B cell (primary cell): ENCODE measurements at regions not wholly inside any gene's neighbourhood (a gene's known extent, or its start where the extent isn't known, plus 50 kb on each side); places are given as distances from the start of the nearest gene placed in this dataset.

Source experiments
- ATAC-seq: fragments of 200-7000 bp; cut with Tn5 transposase; one replicate; pipeline ENCODE4 v1.10.0; 2021; ENCODE audit warnings: low read depth, mild to moderate bottlenecking, moderate number of reproducible peaks, moderate library complexity
- CTCF ChIA-PET: fragments of 350-600 bp; sonication (Branson Sonifier 250); formaldehyde crosslinking; loops from one replicate; lab custom pipeline; 2021; ENCODE audit warnings: antibody characterized with exemption, inconsistent platforms; lab: Charles Lee
- POLR2A ChIA-PET: fragments of 350-600 bp; sonication (Branson Sonifier 250); formaldehyde crosslinking; loops from one replicate; lab custom pipeline; 2021; ENCODE audit warnings: antibody characterized with exemption; lab: Charles Lee
- DNase-seq: peaks from one replicate; pipeline ENCODE4 v3.0.0; 2013
- H2AFZ ChIP-seq: 2 replicates; pipeline ENCODE4 v1.6.1; 2012; ENCODE audit warnings: mild to moderate bottlenecking, low read depth, low read length; ENCODE audit not compliant: insufficient read depth, poor library complexity, severe bottlenecking
- H3K27ac ChIP-seq, 2 donors: 1 replicate in 1 of 2; 2 replicates in 1 of 2; pipeline ENCODE4 v1.5.1; 2012 to 2013; ENCODE audit warnings: low read length in 2 of 2, mild to moderate bottlenecking in 2 of 2, moderate library complexity in 1 of 2
- H3K27me3 ChIP-seq, 4 experiments: fragments of 200-600 bp in 1 of 4; sonication (generic) in 1 of 4; replicated peaks in 1 of 4; 1 replicate in 2 of 4; 2 replicates in 2 of 4; pipeline versions ENCODE4 v1.6.1 to v1.7.0; 2013 to 2016; ENCODE audit warnings: low read length in 3 of 4, mild to moderate bottlenecking in 2 of 4, mixed read lengths in 1 of 4, moderate library complexity in 1 of 4; ENCODE audit not compliant: insufficient read depth in 4 of 4, control insufficient read depth in 3 of 4; ENCODE audit errors: control extremely low read depth in 1 of 4
- H3K36me3 ChIP-seq, 2 experiments: replicated peaks in 1 of 2; 1 replicate in 1 of 2; 2 replicates in 1 of 2; pipeline versions ENCODE4 v1.6.1 to v1.7.1; 2013; ENCODE audit warnings: low read length in 1 of 2; ENCODE audit not compliant: insufficient read depth in 2 of 2, control insufficient read depth in 1 of 2; ENCODE audit errors: control extremely low read depth in 1 of 2, extremely low read depth in 1 of 2
- H3K4me1 ChIP-seq, 2 donors: fragments of 200-600 bp in 1 of 2; sonication (generic) in 1 of 2; 1 replicate in 1 of 2; 2 replicates in 1 of 2; pipeline versions ENCODE4 v1.5.1 to v1.6.1; 2013 to 2017; ENCODE audit warnings: low read length in 2 of 2; ENCODE audit not compliant: control insufficient read depth in 2 of 2, insufficient read depth in 2 of 2
- H3K4me2 ChIP-seq: replicated peaks from 2 replicates; pipeline ENCODE3; 2012; ENCODE audit warnings: mild to moderate bottlenecking, low read depth, low read length; ENCODE audit not compliant: poor library complexity, severe bottlenecking
- H3K4me3 ChIP-seq, 5 experiments: fragments of 200-600 bp in 1 of 5; sonication (generic) in 1 of 5; 1 replicate in 3 of 5; 2 replicates in 2 of 5; pipeline versions ENCODE4 v1.5.1 to v1.7.0; 2011 to 2016; ENCODE audit warnings: low read length in 4 of 5, mild to moderate bottlenecking in 4 of 5, low read depth in 2 of 5, control low read depth in 1 of 5, moderate library complexity in 1 of 5; ENCODE audit not compliant: insufficient read depth in 1 of 5; ENCODE audit errors: control extremely low read depth in 1 of 5, extremely low read depth in 1 of 5
- H3K79me2 ChIP-seq: fragments of 200-600 bp; sonication (generic); one replicate; pipeline ENCODE4 v1.6.0; 2016; ENCODE audit warnings: low read length; ENCODE audit not compliant: control insufficient read depth, insufficient read depth
- H3K9ac ChIP-seq: fragments of 200-600 bp; sonication (generic); 2 replicates; pipeline ENCODE4 v1.6.1; 2017; ENCODE audit warnings: mild to moderate bottlenecking, low read length, moderate library complexity
- H3K9me3 ChIP-seq, 3 donors: one replicate each; pipeline versions ENCODE4 v1.6.1 to v1.7.1; 2013; ENCODE audit warnings: low read length in 2 of 3; ENCODE audit not compliant: control insufficient read depth in 2 of 3, insufficient read depth in 1 of 3; ENCODE audit errors: control extremely low read depth in 1 of 3
- H4K20me1 ChIP-seq: 2 replicates; pipeline ENCODE4 v1.6.0; 2012; ENCODE audit warnings: mild to moderate bottlenecking, low read length; ENCODE audit not compliant: insufficient read depth, control insufficient read depth, poor library complexity, severe bottlenecking
- H3K27ac Mint-ChIP-seq: one replicate; pipeline ENCODE4 v1.8.0; 2021; ENCODE audit warnings: mixed read lengths
- H3K27me3 Mint-ChIP-seq: one replicate; pipeline ENCODE4 v1.8.0; 2021; ENCODE audit warnings: mixed read lengths
- H3K4me1 Mint-ChIP-seq: one replicate; pipeline ENCODE4 v1.8.0; 2021; ENCODE audit warnings: mixed read lengths
- H3K4me3 Mint-ChIP-seq: one replicate; pipeline ENCODE4 v1.8.0; 2021; ENCODE audit warnings: mixed read lengths
- H3K9me3 Mint-ChIP-seq: one replicate; pipeline ENCODE4 v1.8.0; 2022; ENCODE audit warnings: mixed read lengths; ENCODE audit not compliant: insufficient read depth
- EZH2 ChIP-seq: IDR thresholded peaks from 2 replicates; pipeline ENCODE4 v1.6.1; 2012; ENCODE audit warnings: borderline replicate concordance, low read depth, mild to moderate bottlenecking, moderate library complexity, low read length; ENCODE audit not compliant: insufficient read depth, poor library complexity, severe bottlenecking
- WGBS: methylation state at CpG from one replicate; pipeline ENCODE4 v1.1.5; 2013; ENCODE audit warnings: missing lambda C conversion rate; ENCODE audit not compliant: insufficient coverage; 5-methylcytosine and 5-hydroxymethylcytosine counted together
- intact Hi-C: fragments of 100-400 bp; cut with micrococcal nuclease; formaldehyde crosslinking; loops from one replicate; pipeline ENCODE4 v1.10.0; 2022
- TF ChIP-seq, protein P1 (sequence below): fragments of 200-600 bp; IDR thresholded peaks from one replicate; pipeline ENCODE4 v1.8.0; 2022; ENCODE audit warnings: antibody characterized with exemption, mild to moderate bottlenecking

GRCh38 chr6:156181506-156181905, 595.7 kb upstream of the ARID1B start:
- H3K4me1 ChIP-seq, result peaks cover 5 to 7% of the 10 kb centered on the region in 2 donors
- H3K27ac ChIP-seq, result no peak overlapping the region
- no peak for DNase-seq
- no peaks in the 10 kb centered on the region for H3K79me2 ChIP-seq
- no peak overlapping the region for H3K9ac ChIP-seq
- no peaks in the 10 kb centered on the region for H4K20me1 ChIP-seq
- H2AFZ ChIP-seq, result no peak overlapping the region
- H3K27ac Mint-ChIP-seq, result no peak overlapping the region
- intact Hi-C loops, result no loop called here
- H3K27me3 ChIP-seq, result no peaks in the 10 kb centered on the region
- H3K36me3 ChIP-seq, result no peaks in the 10 kb centered on the region
- POLR2A ChIA-PET, result no interaction called here
- H3K4me1 Mint-ChIP-seq, result peaks cover 13% of the 10 kb centered on the region
- no peak for ATAC-seq
- peaks cover 2% of the 10 kb centered on the region for H3K9me3 Mint-ChIP-seq
- H3K4me3 ChIP-seq, result no peak overlapping the region
- CTCF ChIA-PET, result no interaction called here
- no peak overlapping the region for H3K4me3 Mint-ChIP-seq
- H3K4me2 ChIP-seq, result no peak overlapping the region
- H3K27me3 Mint-ChIP-seq, result no peaks in the 10 kb centered on the region
- WGBS, result 81% methylated on average over 3 of the region's 6 CpGs
- H3K9me3 ChIP-seq, result no peaks in the 10 kb centered on the region
- no peak for TF ChIP-seq EZH2
- TF ChIP-seq, protein P1, sequence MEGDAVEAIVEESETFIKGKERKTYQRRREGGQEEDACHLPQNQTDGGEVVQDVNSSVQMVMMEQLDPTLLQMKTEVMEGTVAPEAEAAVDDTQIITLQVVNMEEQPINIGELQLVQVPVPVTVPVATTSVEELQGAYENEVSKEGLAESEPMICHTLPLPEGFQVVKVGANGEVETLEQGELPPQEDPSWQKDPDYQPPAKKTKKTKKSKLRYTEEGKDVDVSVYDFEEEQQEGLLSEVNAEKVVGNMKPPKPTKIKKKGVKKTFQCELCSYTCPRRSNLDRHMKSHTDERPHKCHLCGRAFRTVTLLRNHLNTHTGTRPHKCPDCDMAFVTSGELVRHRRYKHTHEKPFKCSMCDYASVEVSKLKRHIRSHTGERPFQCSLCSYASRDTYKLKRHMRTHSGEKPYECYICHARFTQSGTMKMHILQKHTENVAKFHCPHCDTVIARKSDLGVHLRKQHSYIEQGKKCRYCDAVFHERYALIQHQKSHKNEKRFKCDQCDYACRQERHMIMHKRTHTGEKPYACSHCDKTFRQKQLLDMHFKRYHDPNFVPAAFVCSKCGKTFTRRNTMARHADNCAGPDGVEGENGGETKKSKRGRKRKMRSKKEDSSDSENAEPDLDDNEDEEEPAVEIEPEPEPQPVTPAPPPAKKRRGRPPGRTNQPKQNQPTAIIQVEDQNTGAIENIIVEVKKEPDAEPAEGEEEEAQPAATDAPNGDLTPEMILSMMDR, result no peak

DNA sequence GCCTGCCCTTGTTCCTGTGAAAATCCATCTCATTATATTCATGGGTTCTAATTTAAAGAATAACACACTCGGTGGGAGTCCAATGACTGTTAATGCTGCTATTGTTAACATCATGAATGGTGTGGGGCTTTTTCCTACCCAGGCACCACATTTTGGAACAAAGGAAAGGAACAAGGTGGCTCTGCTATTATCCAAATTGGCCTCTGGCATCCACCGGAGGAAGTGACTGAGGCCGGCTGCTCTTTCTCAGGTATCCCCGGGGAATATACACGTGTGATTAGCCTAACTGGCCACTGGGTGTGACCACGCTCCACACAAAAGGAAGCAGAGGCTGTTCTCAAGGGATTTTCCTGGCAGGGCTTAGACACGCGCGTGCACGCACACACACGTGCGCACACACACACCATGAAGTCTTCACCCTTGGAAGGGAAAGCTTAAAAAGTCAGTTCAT, 601.2 kb upstream of the ARID1B start:
- Histone ChIP-seq H3K27ac (no peak overlapping the region), H4K20me1 (no peaks in the 10 kb centered on the region), H3K9ac (no peak overlapping the region), H3K4me2 (no peak overlapping the region), H3K4me1 (peaks cover 3 to 6% of the 10 kb centered on the region in 2 donors), H3K4me3 (no peak overlapping the region), H2AFZ (no peak overlapping the region), H3K27me3 (no peaks in the 10 kb centered on the region), H3K9me3 (no peaks in the 10 kb centered on the region), H3K36me3 (no peaks in the 10 kb centered on the region), H3K79me2 (no peaks in the 10 kb centered on the region)
- no peak for TF ChIP-seq EZH2
- TF ChIP-seq, protein P1, result no peak
- no peaks in the 10 kb centered on the region for H3K27me3 Mint-ChIP-seq
- ChIA-PET CTCF (no interaction called here), POLR2A (no interaction called here)
- peaks cover 12% of the 10 kb centered on the region for H3K4me1 Mint-ChIP-seq
- no peak overlapping the region for H3K27ac Mint-ChIP-seq
- DNase-seq, result no peak
- H3K4me3 Mint-ChIP-seq, result no peak overlapping the region
- WGBS, result 63% methylated on average over 10 of the region's 12 CpGs
- peaks cover 2% of the 10 kb centered on the region for H3K9me3 Mint-ChIP-seq
- intact Hi-C loops, result loop anchor here (10.0 kb wide), 1 partner anchor 99 kb away; no protein-coding TSS in a partner anchor
- no peak for ATAC-seq
